MM.1S (cell line): ENCODE measurements at regions not wholly inside any gene's neighbourhood (a gene's known extent, or its start where the extent isn't known, plus 50 kb on each side); places are given as distances from the start of the nearest gene placed in this dataset.

Experiments used
- EZH2 ChIP-seq: fragments of 300-600 bp; sonication (generic); optimal IDR thresholded peaks from 2 replicates; pipeline ENCODE3; 2017; ENCODE audit warnings: low read depth, mild to moderate bottlenecking, antibody characterized with exemption, low read length, mixed read lengths
- EZH2phosphoT487 ChIP-seq: fragments of 300-600 bp; sonication (generic); IDR thresholded peaks from 2 replicates; pipeline ENCODE4 v1.6.1; 2018; ENCODE audit warnings: antibody characterized with exemption, low read length
- TF ChIP-seq, protein P1 (sequence below): fragments of 300-600 bp; sonication (generic); IDR thresholded peaks from 2 replicates; pipeline ENCODE4 v1.5.1; 2016; ENCODE audit warnings: antibody characterized with exemption, low read length, mixed read lengths

DNA sequence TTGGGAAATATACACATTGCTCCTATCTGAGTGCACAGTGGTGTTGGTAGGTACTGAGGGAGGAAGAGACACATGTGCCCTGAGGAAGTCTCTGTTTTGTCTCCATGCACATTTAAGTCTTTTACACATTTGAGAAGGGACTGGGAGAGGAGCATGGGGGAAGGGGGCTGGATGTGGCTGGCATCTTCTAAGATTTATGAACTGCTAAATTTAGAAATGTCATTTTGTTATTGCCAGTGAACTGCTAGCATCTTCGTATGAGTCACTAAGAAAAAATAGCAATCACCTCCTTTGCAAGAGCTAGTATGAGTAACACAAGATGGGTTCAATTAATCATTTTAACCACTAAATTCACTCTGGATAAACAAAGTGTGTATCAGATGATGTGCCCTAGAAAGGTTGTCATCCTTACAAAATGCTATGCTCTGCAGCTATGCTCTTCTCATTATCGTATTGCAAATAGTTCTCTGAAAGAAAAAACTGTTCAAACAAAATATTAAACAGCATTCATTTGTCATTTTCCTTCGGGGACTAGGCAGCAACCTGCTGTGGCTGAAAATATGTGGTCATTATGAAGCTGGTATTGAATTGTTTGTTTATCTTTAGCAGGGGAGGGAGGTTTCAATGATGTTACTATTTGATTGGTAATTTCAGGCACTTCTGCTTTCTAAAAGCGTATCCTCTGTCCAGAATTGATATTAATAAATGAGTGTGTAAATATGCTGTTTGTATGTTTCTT is 236.5 kb downstream of the DMRTA1 start:
- TF ChIP-seq, protein P1, sequence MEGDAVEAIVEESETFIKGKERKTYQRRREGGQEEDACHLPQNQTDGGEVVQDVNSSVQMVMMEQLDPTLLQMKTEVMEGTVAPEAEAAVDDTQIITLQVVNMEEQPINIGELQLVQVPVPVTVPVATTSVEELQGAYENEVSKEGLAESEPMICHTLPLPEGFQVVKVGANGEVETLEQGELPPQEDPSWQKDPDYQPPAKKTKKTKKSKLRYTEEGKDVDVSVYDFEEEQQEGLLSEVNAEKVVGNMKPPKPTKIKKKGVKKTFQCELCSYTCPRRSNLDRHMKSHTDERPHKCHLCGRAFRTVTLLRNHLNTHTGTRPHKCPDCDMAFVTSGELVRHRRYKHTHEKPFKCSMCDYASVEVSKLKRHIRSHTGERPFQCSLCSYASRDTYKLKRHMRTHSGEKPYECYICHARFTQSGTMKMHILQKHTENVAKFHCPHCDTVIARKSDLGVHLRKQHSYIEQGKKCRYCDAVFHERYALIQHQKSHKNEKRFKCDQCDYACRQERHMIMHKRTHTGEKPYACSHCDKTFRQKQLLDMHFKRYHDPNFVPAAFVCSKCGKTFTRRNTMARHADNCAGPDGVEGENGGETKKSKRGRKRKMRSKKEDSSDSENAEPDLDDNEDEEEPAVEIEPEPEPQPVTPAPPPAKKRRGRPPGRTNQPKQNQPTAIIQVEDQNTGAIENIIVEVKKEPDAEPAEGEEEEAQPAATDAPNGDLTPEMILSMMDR: no peak
- TF ChIP-seq EZH2: no peak
- TF ChIP-seq EZH2phosphoT487: no peak
